ENCODE measurements at regions not wholly inside any gene's neighbourhood (a gene's known extent, or its start where the extent isn't known, plus 50 kb on each side); places are given as distances from the start of the nearest gene placed in this dataset.
A peak's percentile ranks its signal among the peaks of the same experiment; 100 is the strongest.
"Not testable (repeated sequence)": the region's sequence is repeated elsewhere in the genome, so short reads cannot be mapped to it uniquely, and the experiment has no call there.

- DNase-seq (ENCODE audit: low read depth, low spot score) = not testable (repeated sequence)
- peak overlapping the region; percentile 20 for H3K4me3 ChIP-seq (ENCODE audit: low read length)
These were observed 56.6 kb upstream of the TNFAIP8 start for GRCh38 chr5:119299242-119299614.

DNA sequence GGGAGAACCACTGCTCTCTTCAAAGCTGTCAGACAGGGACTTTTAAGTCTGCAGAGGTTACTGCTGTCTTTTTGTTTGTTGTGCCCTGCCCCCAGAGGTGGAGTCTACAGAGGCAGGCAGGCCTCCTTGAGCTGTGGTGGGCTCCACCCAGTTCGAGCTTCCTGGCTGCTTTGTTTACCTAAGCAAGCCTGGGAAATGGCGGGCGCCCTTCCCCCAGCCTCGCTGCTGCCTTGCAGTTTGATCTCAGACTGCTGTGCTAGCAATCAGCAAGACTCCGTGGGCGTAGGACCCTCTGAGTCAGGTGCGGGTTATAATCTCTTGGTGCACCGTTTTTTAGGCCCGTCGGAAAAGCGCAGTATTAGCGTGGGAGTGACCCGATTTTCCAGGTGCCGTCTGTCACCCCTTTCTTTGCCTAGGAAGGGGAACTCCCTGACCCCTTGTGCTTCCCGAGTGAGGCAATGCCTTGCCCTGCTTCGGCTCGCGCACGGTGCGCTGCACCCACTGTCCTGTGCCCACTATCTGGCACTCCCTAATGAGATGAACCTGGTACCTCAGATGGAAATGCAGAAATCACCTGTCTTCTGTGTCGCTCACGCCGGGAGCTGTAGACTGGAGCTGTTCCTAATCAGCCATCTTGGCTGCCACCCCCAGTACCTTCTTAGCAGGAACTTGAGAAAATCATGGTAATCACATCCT, 56.1 kb upstream of the TNFAIP8 start:
- H3K4me3 ChIP-seq (ENCODE audit: low read length) = peak overlapping the region; percentile 58
- peak; percentile 85 for DNase-seq (ENCODE audit: low read depth, low spot score)

GRCh38 chr5:119300311-119300670, 55.5 kb upstream of the TNFAIP8 start:
- DNase-seq (ENCODE audit: low read depth, low spot score) = no peak
- peak overlapping the region; percentile 58 for H3K4me3 ChIP-seq (ENCODE audit: low read length)

DNA sequence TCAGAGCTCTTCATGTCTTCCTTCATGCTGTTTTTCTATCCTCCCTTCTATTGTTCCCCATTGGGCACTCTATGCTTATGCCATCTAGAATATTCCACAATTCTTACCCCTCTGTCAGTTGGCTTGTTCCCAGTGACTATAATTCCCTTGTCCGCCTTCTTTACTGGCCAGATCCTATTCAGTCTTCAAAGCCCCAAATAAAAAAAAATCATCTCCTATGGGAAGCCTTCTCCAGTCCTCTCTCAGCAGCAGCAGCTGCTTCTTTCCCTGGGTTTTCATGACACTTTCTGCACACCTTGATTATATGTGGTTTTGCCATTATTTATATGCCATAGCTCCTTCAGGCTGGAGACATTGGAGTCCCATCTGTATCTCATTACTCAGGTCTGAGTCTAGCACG, 54.6 kb upstream of the TNFAIP8 start:
- H3K4me3 ChIP-seq (ENCODE audit: low read length) = no peak overlapping the region
- no peak for DNase-seq (ENCODE audit: low read depth, low spot score)

DNA sequence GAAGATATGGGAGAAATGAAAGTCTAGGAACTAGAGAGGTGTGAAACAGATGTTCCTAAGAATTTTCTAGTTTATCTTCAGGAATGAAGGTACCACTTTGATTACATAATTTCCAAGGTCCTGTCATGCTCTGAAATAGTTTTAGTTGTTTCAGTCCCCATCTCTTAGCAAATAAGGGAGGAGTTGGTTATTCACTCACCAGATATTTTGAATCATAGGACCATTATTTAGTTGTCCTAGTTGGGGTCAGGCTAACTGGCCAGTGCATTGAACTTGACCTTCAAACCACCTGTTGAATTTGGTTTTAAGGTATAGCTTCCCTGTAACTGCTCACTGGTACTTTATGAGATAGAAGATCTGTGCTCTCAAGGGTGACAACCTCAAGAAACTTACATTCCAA, 53.9 kb upstream of the TNFAIP8 start:
- no peak overlapping the region for H3K4me3 ChIP-seq (ENCODE audit: low read length)
- DNase-seq (ENCODE audit: low read depth, low spot score) = no peak

DNA sequence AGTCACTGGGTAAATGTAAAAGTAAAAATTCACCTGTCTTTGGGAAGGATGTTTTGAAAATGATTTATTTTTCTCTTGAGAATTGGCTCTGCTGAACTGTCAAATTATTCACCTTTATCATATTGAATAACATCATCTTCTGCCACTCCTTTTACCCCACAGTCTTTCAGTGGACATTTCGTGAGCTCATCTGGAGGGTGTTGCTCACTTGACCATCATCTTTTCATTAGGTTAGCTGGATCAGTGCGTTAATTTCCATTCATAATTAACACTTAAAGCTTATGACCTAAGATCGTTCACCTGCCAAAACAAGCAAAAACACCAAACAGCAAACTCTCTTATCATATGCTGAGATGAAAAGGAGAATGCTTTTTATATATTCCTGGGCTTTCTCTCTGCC, 53.4 kb upstream of the TNFAIP8 start:
- peak overlapping the region; percentile 4; the same call in 1 of the 2 replicates for H3K4me3 ChIP-seq (ENCODE audit: low read length)
- DNase-seq (ENCODE audit: low read depth, low spot score) = no peak

- DNase-seq (ENCODE audit: low read depth, low spot score) = no peak
- no peak overlapping the region for H3K4me3 ChIP-seq (ENCODE audit: low read length)
These were observed 52.6 kb upstream of the TNFAIP8 start for GRCh38 chr5:119302916-119303897.

GRCh38 chr5:119304439-119305211, 51.2 kb upstream of the TNFAIP8 start:
- H3K4me3 ChIP-seq (ENCODE audit: low read length) = no peak overlapping the region
- DNase-seq (ENCODE audit: low read depth, low spot score) = no peak
